Astrocyte (in vitro differentiated cells and primary cell): ENCODE measurements at regions not wholly inside any gene's neighbourhood (a gene's known extent, or its start where the extent isn't known, plus 50 kb on each side); places are given as distances from the start of the nearest gene placed in this dataset.

ENCODE experiments used
- DNase-seq: peaks from one replicate; pipeline ENCODE4 v3.0.0-alpha.2; 2010; ENCODE audit warnings: low read depth
- FAIRE-seq: peaks from 2 replicates; lab custom pipeline; 2011; peaks lifted over from hg19 to GRCh38; lab: Jason Lieb, UNC
- H2AFZ ChIP-seq: 2 replicates; pipeline ENCODE4 v1.6.0; 2012; ENCODE audit warnings: low read depth, low read length, inconsistent platforms
- H3K27ac ChIP-seq: 2 replicates; pipeline ENCODE4 v1.5.1; 2011; ENCODE audit warnings: low read depth, low read length, inconsistent platforms
- H3K27me3 ChIP-seq: 2 replicates; pipeline ENCODE4 v1.6.0; 2011; ENCODE audit warnings: low read length, inconsistent platforms; ENCODE audit not compliant: insufficient read depth
- H3K36me3 ChIP-seq: 2 replicates; pipeline ENCODE4 v1.5.1; 2011; ENCODE audit warnings: low read length, inconsistent platforms; ENCODE audit not compliant: insufficient read depth
- H3K4me1 ChIP-seq: 2 replicates; pipeline ENCODE4 v1.5.1; 2011; ENCODE audit warnings: low read length, inconsistent platforms; ENCODE audit not compliant: insufficient read depth
- H3K4me2 ChIP-seq: 2 replicates; pipeline ENCODE4 v1.6.0; 2012; ENCODE audit warnings: low read length, inconsistent platforms
- H3K4me3 ChIP-seq: 2 replicates; pipeline ENCODE4 v1.5.1; 2011; ENCODE audit warnings: low read depth, mild to moderate bottlenecking, low read length, inconsistent platforms; ENCODE audit not compliant: insufficient read depth
- H3K79me2 ChIP-seq: 2 replicates; pipeline ENCODE4 v1.6.0; 2012; ENCODE audit warnings: mild to moderate bottlenecking, low read length, inconsistent platforms; ENCODE audit not compliant: insufficient read depth
- H3K9ac ChIP-seq: 2 replicates; pipeline ENCODE4 v1.6.0; 2012; ENCODE audit warnings: mild to moderate bottlenecking, low read length, inconsistent platforms
- H3K9me3 ChIP-seq: 2 replicates; pipeline ENCODE4 v1.5.1; 2012; ENCODE audit warnings: low read depth, mild to moderate bottlenecking, low read length, inconsistent platforms; ENCODE audit not compliant: insufficient read depth
- H4K20me1 ChIP-seq: 2 replicates; pipeline ENCODE4 v1.6.0; 2012; ENCODE audit warnings: low read length, inconsistent platforms; ENCODE audit not compliant: insufficient read depth
- H3K27ac Mint-ChIP-seq: one replicate; pipeline ENCODE4 v1.8.0; 2021; ENCODE audit warnings: mild to moderate bottlenecking, mixed read lengths; ENCODE audit not compliant: unreplicated experiment
- H3K27me3 Mint-ChIP-seq: one replicate; pipeline ENCODE4 v1.8.0; 2021; ENCODE audit warnings: low read depth, mixed read lengths; ENCODE audit not compliant: unreplicated experiment
- H3K36me3 Mint-ChIP-seq: one replicate; pipeline ENCODE4 v1.8.0; 2021; ENCODE audit warnings: low read depth, mixed read lengths; ENCODE audit not compliant: unreplicated experiment
- H3K4me1 Mint-ChIP-seq: one replicate; pipeline ENCODE4 v1.8.0; 2021; ENCODE audit warnings: low read depth, mixed read lengths; ENCODE audit not compliant: unreplicated experiment
- H3K4me3 Mint-ChIP-seq: one replicate; pipeline ENCODE4 v1.8.0; 2021; ENCODE audit warnings: mild to moderate bottlenecking, moderate library complexity, mixed read lengths; ENCODE audit not compliant: unreplicated experiment
- H3K9me3 Mint-ChIP-seq: one replicate; pipeline ENCODE4 v1.8.0; 2021; ENCODE audit warnings: mild to moderate bottlenecking, mixed read lengths; ENCODE audit not compliant: unreplicated experiment
- EZH2 ChIP-seq: IDR thresholded peaks from 2 replicates; pipeline ENCODE4 v1.6.1; 2012; ENCODE audit warnings: mild to moderate bottlenecking, low read length, inconsistent platforms; ENCODE audit not compliant: insufficient read depth
- TF ChIP-seq, protein P1 (sequence below): IDR thresholded peaks from 2 replicates; pipeline ENCODE4 v1.5.1; 2011; ENCODE audit warnings: low read depth, mild to moderate bottlenecking, inconsistent platforms, low read length, moderate library complexity; ENCODE audit not compliant: insufficient read depth

DNA sequence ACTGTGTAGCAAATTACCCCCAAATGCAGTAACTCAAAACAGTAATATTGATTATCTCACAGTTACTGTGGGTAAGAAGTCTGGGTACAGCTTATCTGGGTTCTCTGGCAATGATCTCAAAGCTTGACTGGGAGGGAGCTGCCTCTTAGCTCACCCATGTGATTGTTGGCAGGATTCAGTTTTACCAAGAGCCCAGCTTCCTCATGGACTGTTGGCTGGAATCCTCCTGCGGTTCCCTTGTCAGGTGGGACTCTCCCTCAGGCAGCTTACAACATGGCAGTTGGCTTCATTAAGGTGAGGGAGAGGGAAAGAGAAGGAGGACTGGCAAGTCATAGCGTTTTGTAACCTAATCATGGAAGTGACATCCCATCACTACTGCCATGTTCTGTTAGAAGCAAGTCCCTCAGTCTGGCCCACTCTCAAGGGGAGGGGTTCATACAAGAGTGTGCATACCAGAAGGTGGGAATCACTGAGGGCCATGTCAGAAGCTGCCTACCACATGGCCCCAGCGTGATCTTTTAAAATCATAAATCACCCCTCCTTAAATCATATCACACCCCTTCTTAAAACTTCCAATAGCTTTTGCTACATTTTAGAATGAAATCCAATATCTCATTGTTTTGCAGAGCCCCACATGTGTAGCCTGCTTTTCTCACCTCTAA, 108.1 kb downstream of the OLFM4 start:
- H3K4me1 Mint-ChIP-seq: peaks cover 7% of the 10 kb centered on the region
- H3K4me1 ChIP-seq: no peaks in the 10 kb centered on the region
- no peak overlapping the region for H3K27ac ChIP-seq
- no peaks in the 10 kb centered on the region for H3K9me3 Mint-ChIP-seq
- no peak for DNase-seq
- no peak overlapping the region for H3K4me2 ChIP-seq
- no peak overlapping the region for H3K9ac ChIP-seq
- TF ChIP-seq, protein P1, sequence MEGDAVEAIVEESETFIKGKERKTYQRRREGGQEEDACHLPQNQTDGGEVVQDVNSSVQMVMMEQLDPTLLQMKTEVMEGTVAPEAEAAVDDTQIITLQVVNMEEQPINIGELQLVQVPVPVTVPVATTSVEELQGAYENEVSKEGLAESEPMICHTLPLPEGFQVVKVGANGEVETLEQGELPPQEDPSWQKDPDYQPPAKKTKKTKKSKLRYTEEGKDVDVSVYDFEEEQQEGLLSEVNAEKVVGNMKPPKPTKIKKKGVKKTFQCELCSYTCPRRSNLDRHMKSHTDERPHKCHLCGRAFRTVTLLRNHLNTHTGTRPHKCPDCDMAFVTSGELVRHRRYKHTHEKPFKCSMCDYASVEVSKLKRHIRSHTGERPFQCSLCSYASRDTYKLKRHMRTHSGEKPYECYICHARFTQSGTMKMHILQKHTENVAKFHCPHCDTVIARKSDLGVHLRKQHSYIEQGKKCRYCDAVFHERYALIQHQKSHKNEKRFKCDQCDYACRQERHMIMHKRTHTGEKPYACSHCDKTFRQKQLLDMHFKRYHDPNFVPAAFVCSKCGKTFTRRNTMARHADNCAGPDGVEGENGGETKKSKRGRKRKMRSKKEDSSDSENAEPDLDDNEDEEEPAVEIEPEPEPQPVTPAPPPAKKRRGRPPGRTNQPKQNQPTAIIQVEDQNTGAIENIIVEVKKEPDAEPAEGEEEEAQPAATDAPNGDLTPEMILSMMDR: no peak
- TF ChIP-seq EZH2: no peak
- no peaks in the 10 kb centered on the region for H3K36me3 Mint-ChIP-seq
- H3K27me3 ChIP-seq: no peaks in the 10 kb centered on the region
- H3K4me3 Mint-ChIP-seq: no peak overlapping the region
- no peak overlapping the region for H2AFZ ChIP-seq
- H4K20me1 ChIP-seq: no peaks in the 10 kb centered on the region
- H3K4me3 ChIP-seq: no peak overlapping the region
- no peak overlapping the region for H3K27ac Mint-ChIP-seq
- H3K9me3 ChIP-seq: no peaks in the 10 kb centered on the region
- no peak for FAIRE-seq
- H3K36me3 ChIP-seq: no peaks in the 10 kb centered on the region
- H3K79me2 ChIP-seq: no peaks in the 10 kb centered on the region
- no peaks in the 10 kb centered on the region for H3K27me3 Mint-ChIP-seq

DNA sequence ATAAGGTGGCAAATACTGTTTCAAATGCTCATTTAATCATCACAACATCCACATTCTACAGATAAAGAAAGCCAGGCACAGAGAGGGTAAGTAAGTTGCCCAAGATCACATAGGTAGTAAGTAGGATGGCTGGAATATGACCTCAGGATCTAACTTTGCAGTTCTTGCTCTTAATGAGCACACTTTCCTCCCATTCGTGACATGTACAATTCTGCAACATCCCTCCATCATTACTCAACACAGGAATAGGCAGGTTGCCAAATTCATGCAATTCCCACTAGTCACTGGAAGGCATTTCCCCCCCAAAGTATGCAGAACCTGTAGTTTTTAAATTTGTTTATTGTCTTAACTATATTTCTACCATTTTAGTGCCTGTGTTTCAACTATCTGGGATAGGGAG, 109.2 kb downstream of the OLFM4 start:
- FAIRE-seq: no peak
- H3K9me3 ChIP-seq: no peaks in the 10 kb centered on the region
- no peaks in the 10 kb centered on the region for H3K79me2 ChIP-seq
- no peaks in the 10 kb centered on the region for H3K27me3 Mint-ChIP-seq
- H4K20me1 ChIP-seq: no peaks in the 10 kb centered on the region
- no peak overlapping the region for H3K27ac Mint-ChIP-seq
- H3K27me3 ChIP-seq: no peaks in the 10 kb centered on the region
- H3K4me1 Mint-ChIP-seq: peaks cover 7% of the 10 kb centered on the region
- DNase-seq: peak; percentile 19
- no peaks in the 10 kb centered on the region for H3K36me3 ChIP-seq
- H3K36me3 Mint-ChIP-seq: no peaks in the 10 kb centered on the region
- H3K9ac ChIP-seq: no peak overlapping the region
- H2AFZ ChIP-seq: no peak overlapping the region
- no peak overlapping the region for H3K4me2 ChIP-seq
- H3K27ac ChIP-seq: peak overlapping the region; percentile 21
- TF ChIP-seq, protein P1: no peak
- no peak for TF ChIP-seq EZH2
- no peaks in the 10 kb centered on the region for H3K4me1 ChIP-seq
- H3K9me3 Mint-ChIP-seq: no peaks in the 10 kb centered on the region
- no peak overlapping the region for H3K4me3 ChIP-seq
- H3K4me3 Mint-ChIP-seq: no peak overlapping the region

DNA sequence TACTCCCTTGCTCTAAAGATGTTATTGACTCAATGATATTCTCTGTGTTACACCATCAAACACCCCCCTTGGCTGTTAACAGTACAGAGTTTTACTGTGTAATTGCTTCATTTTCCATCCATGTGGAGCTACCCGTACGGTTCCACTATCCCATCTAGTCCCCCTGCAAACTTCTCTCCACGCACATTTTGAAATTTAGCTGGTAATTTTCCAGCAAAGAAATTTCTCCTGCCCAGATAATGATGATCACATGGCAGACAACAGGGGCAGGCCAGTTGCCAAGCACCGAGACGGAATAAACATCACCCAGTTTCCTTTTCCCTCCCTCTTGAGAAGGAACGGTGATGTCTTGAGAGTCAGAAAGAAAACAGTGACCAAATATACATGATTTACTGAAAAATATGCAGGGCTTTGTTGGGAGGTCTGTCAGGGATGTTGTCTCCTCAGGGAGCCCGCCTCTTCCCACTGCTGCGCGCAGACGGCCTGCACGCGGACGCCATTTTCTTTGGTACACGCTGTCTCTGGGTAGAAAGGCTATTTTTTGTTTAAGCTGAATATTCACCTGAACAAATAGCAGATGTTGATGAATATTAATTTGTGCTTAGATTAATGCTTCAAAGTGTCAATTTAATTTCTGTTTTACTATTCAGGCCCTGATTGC, 109.9 kb downstream of the OLFM4 start:
- TF ChIP-seq, protein P1: no peak
- no peak for TF ChIP-seq EZH2
- Histone ChIP-seq H3K27ac (peak overlapping the region; percentile 21), H3K79me2 (no peaks in the 10 kb centered on the region), H3K36me3 (no peaks in the 10 kb centered on the region), H3K9me3 (no peaks in the 10 kb centered on the region), H3K4me2 (peak overlapping the region; percentile 16), H3K4me3 (no peak overlapping the region), H3K4me1 (no peaks in the 10 kb centered on the region), H3K9ac (no peak overlapping the region), H2AFZ (no peak overlapping the region), H3K27me3 (no peaks in the 10 kb centered on the region), H4K20me1 (no peaks in the 10 kb centered on the region)
- H3K9me3 Mint-ChIP-seq: no peaks in the 10 kb centered on the region
- DNase-seq (no peak), FAIRE-seq (no peak)
- H3K27me3 Mint-ChIP-seq: no peaks in the 10 kb centered on the region
- H3K4me3 Mint-ChIP-seq: no peak overlapping the region
- no peaks in the 10 kb centered on the region for H3K36me3 Mint-ChIP-seq
- H3K27ac Mint-ChIP-seq: peak overlapping the region; percentile 76
- peaks cover 7% of the 10 kb centered on the region for H3K4me1 Mint-ChIP-seq
